HG02642 (cell line): ENCODE measurements at regions not wholly inside any gene's neighbourhood (a gene's known extent, or its start where the extent isn't known, plus 50 kb on each side); places are given as distances from the start of the nearest gene placed in this dataset.
"Not testable (repeated sequence)": the region's sequence is repeated elsewhere in the genome, so short reads cannot be mapped to it uniquely, and the experiment has no call there.

ENCODE experiments used
- ATAC-seq: cut with Tn5 transposase; IDR thresholded peaks from one replicate; pipeline ENCODE4 v1.9.1; 2021; ENCODE audit warnings: mild to moderate bottlenecking; ENCODE audit not compliant: unreplicated experiment, poor library complexity

DNA sequence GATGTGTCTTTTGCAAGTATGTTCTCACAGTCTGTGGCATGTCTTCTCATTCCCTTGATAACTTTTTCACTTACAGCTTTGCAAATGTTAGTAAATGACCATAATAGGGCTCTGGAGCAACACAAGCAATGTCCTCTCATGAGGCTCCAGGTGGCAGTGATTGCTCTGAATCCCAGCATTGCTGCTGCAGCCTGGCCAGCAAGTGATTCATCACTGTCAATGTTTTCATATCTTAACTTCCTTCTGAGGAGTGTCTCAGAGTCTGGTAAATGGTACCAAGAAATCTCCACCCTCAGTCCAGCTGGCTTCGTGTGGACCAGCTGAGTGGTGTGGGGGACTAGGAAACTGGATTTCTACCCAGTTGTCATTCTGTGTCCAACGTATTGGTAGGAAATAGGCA is 139.6 kb downstream of the MYLK4 start:
- ATAC-seq, result no peak

DNA sequence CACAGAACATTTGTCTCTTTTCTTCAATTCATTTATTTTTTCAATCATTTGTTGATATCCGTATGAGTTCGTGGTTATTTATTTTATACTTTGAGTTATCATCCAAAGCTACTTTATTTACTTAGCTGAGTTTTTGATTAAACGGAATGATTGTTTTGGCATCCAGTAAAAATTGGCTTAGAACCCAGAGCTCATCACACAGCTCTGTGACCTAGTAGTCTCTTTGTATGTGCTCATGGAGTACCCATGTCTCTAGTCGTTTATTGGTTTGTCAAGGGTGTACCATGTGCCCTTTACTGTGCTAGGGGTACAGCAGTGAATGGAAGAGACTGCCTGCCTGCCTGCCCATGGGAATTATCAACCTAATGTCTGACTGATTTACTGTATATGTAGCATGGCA is 142.2 kb downstream of the MYLK4 start:
- no peak for ATAC-seq

DNA sequence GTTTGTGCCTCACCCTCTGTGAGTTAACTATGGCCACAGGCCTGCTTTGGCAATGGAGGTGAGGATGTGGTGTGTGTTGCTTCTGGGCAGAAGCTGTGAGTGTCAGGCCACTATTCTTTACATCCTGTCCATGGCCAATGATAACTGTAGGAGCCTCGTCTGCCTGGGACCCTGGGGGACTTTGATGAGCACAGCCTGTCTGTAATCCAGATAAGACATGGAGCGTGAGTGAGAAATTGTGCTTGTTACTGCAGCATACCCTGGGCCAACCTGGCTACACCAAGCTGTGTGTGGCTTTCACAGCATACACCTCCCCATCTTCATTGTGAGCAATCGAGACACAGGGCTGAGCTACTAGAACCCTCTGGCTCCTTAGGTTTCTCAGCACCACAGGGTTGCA is 150.4 kb downstream of the MYLK4 start:
- no peak for ATAC-seq

DNA sequence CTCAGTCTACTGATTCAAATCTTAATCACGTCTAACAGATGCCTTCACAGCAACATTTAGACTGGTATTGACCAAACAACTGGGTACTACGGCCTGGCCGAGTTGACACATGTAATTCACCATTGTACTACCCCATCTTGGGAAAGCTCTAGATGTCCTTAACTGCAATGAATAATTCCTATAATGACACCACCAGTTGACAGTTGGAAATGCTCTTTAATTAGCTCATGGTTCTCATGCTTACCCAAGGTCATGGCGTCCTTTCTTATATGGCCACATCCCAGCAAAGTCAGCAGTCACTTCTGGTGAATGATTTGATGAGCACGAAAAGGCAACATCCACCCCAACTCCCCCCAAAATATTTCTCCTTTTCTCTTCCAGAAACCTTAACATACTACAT is 150.9 kb downstream of the MYLK4 start:
- ATAC-seq, result no peak

DNA sequence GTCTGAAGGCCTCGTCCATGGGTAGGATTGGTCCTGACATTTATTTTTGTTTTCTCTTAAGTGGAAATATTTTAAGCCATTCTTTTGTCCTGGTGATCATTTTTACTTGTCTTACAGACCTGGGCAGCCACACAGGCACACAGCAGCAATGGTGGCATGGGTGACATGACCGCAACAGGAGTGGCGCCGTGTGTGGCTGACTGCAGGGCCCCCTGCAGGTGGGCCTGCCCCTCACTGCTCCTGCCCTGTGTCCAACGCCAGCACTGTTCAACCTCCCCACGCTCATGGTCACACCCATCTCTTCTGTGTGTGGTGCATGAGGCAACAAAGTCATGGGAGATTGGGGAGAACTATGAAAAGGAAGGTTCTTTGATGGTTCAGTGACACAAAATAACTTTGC is 151.9 kb downstream of the MYLK4 start:
- ATAC-seq, result no peak

DNA sequence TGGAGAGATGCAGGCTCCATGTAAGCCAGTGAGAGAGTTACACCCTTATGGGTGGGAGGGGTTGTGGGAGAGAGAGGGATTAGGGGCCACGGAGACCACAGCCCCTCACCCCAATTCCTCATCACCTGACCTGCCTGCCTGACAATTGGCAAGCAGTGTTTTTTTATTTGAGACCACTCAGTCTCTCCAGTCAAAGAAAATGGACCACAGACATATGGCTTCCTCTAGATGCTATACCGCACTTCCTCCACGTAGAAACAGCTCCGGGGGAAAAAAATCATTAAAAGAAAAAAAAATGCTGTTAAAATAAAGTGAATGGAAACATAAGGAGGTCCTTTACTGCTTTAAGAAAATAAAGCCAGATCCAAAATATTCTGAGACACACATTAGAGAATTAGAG is 152.7 kb downstream of the MYLK4 start:
- no peak for ATAC-seq

DNA sequence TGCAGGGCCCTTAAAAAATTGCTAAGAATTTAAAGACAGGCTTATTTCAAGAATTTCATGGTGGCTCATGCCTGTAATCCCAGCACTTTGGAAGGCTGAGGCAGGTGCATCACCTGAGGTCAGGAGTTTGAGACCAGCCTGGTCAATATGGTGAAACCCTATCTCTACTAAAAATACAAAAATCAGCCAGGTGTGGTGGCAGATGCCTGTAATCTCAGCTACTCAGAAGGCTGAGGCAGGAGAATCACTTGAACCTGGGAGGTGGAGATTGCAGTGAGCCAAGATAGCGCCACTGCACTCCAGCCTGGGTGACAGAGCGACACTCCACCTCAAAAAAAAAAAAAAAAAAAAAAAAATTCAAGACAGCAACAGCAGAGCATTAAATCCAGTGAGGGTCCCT is 153.3 kb downstream of the MYLK4 start:
- not testable (repeated sequence) for ATAC-seq

DNA sequence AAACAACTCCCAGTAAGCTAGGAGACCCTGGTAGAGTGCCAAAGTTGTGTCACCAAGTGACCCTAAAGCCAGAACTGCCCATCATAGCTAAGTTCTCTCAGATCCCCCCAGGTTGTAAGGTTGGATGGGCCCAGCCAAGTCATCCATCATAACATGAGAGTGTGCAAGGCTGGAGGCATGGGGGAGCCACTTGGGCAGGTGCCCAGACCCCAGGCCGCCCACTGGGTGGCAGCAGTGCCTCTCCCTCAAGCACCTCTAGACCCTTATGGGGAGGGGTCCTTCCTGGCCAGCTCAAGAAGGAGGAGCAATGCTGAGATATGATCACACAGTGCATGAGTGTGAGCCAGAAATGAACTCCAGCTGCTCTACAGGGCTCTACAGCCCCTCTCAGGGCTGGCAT is 154.5 kb downstream of the MYLK4 start:
- ATAC-seq, result no peak

DNA sequence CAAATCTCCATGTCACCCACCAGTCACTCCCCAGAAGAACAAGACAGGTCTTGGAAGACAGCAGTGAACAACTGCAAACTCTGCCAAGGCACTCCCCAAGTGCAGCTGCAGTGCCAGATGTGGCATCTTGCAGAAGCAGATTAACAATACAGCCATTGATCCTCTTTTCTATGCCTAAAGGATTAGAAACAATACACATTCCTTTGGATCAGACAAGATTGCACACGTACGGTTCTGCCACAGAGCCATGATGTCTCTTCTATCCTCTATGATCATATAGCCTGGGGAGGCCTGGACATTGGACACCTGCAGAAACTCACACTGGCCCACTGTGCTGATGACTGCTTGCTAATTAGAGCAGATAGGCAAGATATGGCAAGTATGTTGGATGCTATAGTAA is 155.9 kb downstream of the MYLK4 start:
- ATAC-seq, result no peak

DNA sequence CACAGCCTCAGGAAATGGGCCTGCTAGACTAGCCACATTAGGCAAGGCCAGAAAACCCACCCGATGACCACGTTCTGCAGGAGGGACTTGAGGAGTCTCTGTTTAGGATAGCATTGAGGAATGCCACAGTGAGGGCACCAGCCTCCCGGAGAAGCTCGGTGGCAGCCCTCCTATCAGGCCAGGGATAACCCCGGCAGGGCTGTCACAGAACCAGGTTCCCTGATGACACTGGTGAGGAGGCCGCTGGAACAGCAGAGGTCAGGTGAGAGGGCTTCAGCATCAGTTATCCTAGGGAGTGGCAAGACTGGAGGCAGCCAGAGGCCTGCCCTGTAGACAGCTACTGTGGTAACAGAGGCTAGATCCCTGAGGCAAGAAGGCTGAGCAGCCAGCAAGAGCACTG is 157.6 kb downstream of the MYLK4 start:
- ATAC-seq, result no peak

DNA sequence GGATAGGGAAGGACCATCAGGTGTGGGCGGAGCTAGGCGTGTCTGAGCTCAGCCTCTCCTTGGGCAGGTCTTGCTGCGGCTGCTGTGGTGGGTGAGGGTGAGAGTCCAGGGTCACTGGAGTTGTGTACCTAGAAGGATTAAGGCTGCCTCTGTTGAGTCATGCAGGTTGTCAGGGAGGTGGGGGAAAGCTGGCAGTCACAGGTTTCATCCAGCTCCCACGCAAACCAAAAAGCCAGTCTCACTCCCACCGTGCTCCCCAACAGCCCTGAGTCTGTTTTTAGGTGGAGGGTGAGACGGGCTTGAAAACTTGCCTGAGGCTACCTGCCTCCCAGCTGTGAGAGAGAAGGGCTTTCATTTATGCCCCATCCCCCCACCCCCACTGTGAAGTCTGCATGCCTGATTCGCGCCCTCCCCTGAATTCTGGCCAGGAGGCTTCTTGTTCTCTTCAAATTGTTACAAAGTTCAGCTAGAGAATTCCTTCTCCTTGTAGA is 161.5 kb downstream of the MYLK4 start:
- ATAC-seq, result no peak

DNA sequence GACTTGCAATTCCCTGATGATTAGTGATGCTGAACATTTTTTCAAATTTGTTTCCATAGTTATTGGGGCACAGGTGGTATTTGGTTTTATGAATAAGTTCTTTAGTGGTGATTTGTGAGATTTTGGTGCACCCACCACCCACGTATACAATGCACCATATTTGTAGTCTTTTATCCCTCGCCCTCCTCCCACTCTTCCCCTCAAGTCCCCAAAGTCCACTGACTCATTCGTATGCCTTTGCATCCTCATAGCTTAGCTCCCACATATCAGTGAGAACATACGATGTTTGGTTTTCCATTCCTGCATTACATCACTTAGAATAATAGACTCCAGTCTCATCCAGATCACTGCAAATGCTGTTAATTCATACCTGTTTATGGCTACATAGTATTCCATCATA is 167.3 kb downstream of the MYLK4 start:
- ATAC-seq, result no peak

DNA sequence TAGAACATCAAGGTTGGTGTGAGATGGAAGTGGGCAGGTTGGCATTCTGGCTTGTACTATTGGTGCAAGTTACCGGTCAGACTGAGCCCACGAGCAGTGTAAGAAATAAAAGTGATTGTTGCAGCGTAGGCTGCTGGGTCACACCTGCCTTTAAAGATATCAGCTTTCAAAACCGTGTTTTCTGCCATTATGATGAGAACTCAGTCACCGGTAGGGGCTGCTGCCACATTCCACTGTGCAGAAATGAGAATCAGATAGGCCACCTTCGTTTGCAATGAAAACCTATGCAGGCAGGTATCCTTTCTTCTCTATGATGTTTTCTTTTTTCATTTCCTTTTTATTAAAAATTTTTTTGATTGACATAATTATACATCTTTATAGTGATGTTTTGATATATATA is 168.5 kb downstream of the MYLK4 start:
- no peak for ATAC-seq

DNA sequence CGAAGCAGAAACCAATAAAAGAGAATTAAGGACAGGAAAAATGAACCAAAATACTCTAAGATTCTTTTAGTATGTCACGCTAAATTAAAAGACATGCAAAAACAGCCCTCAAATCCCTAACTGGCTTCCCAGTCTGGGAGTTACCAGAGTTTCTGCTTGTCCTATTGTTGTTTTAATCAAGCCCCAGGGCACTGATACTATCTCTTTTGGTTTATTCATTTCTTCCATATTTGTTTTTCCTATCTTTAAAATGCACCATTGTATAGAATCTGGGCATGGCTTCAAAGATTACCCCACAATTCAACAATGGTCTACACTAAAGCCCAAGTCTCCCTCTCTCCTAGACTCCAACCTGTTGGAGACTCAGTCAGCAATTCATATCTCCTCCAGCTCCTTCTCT is 169.1 kb downstream of the MYLK4 start:
- ATAC-seq, result no peak

DNA sequence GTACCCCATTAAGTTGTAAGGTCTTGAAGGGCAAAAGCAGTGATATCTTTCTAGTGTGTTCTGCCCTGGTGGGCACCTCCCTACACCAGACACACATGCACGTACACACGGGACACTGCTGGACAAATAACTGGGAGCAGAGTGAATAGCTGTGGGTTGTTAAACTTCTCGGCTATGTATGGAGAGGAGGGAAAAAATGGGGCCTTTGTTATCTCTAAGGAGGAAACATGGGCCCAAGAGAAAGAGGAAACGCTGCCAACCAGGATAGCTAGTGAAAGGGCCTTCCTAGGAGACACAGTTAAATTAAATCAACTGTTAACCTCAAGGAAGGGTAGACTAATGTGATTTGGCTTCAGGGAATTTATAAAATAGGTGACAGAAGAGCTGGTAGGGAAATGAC is 169.7 kb downstream of the MYLK4 start:
- no peak for ATAC-seq

DNA sequence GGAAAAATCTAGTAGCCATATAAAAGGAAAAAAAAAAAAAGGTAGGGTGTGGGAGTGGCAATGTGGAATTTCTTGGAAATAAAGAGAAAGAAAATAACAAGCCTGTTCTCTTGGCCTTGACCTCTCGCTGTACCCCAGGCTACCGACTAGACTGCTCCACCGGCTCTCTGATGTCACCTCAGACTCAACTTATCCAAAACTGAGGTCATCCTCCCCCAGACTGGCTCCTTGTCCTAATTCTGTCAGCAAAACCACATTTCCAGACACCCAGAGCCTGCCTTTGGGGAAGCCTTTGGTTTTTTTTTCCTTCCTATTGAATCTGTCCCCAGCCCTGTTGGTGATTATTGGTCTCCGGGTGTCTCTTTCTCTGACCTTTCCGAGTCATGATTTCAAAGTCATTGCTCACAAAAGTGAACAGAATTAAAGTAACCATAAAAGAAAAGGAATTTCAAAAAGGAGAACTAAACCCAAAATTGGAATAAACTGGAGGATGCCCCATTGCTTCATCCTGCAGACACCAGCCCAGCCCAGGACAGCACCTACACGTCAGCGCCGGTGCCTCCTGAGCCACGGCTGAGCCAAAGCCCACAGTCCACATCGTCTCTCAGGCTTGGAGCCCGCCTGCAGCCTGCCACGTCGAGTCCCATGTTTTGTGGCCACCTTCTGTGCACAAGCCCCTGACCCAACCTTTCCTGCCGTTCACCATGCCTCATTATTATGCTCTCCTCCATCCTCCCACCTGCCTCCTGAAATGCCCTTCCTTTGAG is 170.7 kb downstream of the MYLK4 start:
- ATAC-seq, result no peak

DNA sequence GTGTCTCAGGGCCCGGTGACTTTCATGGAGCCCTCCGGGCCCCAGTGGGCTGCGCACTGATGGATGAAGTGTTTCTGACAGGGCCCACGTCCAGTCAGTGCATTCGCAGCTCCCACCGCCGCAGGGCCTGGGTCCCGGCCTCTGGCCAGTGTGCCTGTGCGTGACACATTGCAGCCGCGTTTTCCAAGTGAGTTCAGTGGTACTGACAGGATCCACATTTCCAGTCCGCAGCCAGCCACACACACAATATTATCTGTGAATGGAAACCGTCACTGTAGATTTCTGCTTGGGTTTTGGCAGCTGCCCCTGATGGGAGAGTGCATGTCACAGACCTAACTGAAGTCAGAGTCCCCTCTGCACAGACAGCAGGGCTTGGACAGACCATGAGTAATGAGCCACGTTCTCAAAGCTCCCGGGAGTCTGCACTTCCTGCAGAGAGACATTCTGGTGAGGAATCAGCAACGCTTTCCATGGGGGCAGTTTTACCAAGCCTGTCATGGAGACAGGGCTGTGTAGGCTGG is 171.4 kb downstream of the MYLK4 start:
- ATAC-seq, result no peak

DNA sequence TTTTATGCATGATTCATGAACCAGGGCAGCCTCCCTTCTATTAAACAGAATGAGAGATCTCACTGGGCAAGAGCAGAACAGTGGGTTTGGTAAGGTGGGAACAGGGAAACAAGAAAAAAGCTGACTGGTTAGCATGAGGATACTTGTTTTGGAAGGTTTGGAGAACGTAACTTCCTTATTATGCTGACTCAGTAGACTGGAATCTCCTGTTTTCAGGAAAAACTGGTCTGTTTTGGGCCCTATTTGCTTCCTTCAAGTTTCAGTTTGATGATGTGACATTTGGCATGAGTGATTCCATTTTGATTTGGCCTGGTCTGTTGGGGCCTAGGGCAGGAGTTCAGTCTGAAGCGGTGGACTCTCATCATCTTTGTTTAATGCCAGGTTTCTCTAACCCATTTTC is 172.0 kb downstream of the MYLK4 start:
- no peak for ATAC-seq

DNA sequence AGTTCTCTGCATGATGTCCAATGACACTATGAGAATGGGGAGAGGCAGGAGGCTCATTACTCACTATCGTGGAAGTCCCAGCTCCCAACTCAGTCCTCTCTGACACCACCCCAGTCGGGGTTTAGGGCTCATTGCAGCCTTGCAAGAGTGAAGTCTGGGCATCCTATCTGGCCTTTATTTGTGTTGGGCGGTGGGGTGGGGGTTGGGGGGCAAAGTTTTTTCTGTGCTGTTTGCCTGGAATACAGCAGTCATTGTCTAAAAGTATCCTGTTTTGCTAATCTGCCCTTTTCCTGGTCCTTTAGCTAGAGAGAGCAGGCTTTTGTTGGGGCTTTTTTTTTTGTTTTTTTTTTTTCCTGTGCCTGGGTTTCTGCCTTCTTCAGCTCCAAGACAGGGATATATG is 174.2 kb downstream of the MYLK4 start:
- no peak for ATAC-seq

DNA sequence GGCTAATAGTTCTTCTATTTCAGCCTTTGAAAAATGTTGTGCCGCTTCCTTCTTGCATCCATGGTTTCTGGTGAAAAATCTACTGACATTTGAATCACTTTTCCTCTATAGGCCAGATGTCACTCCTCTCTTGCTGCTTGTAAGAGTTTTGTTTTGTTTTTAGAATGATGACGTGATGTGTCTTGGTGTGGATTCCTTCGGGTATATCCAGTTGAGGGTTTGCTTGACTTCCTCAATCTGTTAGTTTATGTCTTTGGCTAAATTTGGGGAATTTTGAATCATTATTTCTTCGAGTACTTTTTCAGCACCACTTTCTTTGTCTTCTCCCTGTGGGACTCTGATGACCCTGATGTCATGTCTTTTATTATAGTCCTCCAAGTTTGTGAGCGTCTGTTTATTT is 175.5 kb downstream of the MYLK4 start:
- no peak for ATAC-seq

DNA sequence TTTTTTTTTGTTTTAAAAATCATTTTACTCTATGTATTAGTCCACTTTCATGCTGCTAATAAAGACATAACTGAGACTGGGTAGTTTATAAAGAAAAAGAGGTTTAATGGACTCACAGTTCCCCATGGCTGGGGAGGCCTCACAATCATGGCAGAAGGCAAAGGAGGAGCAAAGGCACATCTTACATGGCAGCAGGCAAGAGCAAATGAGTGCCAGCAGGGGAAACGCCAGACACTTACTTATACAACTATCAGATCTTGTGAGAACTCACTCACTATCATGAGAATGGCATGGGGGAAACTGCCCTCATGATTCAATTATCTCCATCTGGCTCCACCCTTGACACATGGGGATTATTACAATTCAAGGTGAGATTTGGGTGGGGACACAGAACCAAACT is 181.3 kb downstream of the MYLK4 start:
- not testable (repeated sequence) for ATAC-seq

DNA sequence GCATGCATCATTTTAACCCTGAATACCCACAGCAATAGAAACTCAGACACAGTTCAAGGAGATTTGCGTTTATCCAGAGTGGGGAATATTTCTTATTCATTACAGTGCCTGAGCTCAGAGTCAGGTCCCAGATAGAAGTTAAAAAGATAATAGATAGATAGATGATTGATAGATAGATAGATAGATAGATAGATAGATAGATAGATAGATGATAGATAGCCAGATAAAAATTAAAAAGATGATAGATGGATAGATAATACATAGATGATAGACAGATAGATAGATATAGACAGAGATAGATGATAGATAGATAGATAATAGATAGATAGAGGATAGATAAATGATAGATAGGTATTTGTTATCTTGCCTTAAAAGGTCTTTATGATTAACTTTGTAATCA is 184.7 kb downstream of the MYLK4 start:
- ATAC-seq, result no peak
